CD4-positive, alpha-beta memory T cell (primary cell): ENCODE measurements at regions not wholly inside any gene's neighbourhood (a gene's known extent, or its start where the extent isn't known, plus 50 kb on each side); places are given as distances from the start of the nearest gene placed in this dataset.
"Not testable (repeated sequence)": the region's sequence is repeated elsewhere in the genome, so short reads cannot be mapped to it uniquely, and the experiment has no call there.

Experiments
- CTCF ChIA-PET: fragments of 350-600 bp; sonication (Branson Sonifier 250); formaldehyde crosslinking; loops from one replicate; lab custom pipeline; 2021; ENCODE audit warnings: inconsistent platforms; ENCODE audit not compliant: partially characterized antibody; lab: Charles Lee
- POLR2A ChIA-PET: fragments of 350-600 bp; sonication (Branson Sonifier 250); formaldehyde crosslinking; loops from one replicate; lab custom pipeline; 2021; ENCODE audit not compliant: partially characterized antibody; lab: Charles Lee
- DNase-seq, 5 donors: peaks; one replicate each; pipeline versions ENCODE4 v3.0.0 to v3.0.0-alpha.2; 2020 to 2022; ENCODE audit warnings: mixed read lengths in 1 of 5
- H3K27ac ChIP-seq: one replicate; pipeline ENCODE4 v1.7.0; 2013; ENCODE audit warnings: low read depth, low read length
- H3K27me3 ChIP-seq: 2 replicates; pipeline ENCODE4 v1.7.0; 2013; ENCODE audit warnings: mild to moderate bottlenecking, low read length, moderate library complexity; ENCODE audit not compliant: insufficient read depth
- H3K36me3 ChIP-seq: 2 replicates; pipeline ENCODE4 v1.7.0; 2013; ENCODE audit warnings: mild to moderate bottlenecking, low read length, moderate library complexity; ENCODE audit not compliant: insufficient read depth
- H3K4me1 ChIP-seq: 2 replicates; pipeline ENCODE4 v1.7.0; 2013; ENCODE audit warnings: mild to moderate bottlenecking, low read length, moderate library complexity; ENCODE audit not compliant: insufficient read depth
- H3K4me3 ChIP-seq, 2 donors: one replicate each; pipeline ENCODE4 v1.7.0; 2013; ENCODE audit warnings: low read length in 2 of 2, mild to moderate bottlenecking in 1 of 2
- H3K9me3 ChIP-seq, 2 donors: one replicate each; pipeline ENCODE4 v1.7.0; 2013; ENCODE audit warnings: low read length in 2 of 2, control low read depth in 1 of 2; ENCODE audit not compliant: control insufficient read depth in 1 of 2
- H3K27ac Mint-ChIP-seq, 7 donors: one replicate each; pipeline ENCODE4 v1.8.0; 2020 to 2021; ENCODE audit warnings: mixed read lengths in 7 of 7, mild to moderate bottlenecking in 6 of 7, inconsistent platforms in 3 of 7, moderate library complexity in 3 of 7
- H3K27me3 Mint-ChIP-seq, 2 donors: one replicate each; pipeline ENCODE4 v1.8.0; 2020 to 2021; ENCODE audit warnings: mixed read lengths in 2 of 2
- H3K36me3 Mint-ChIP-seq, 2 donors: one replicate each; pipeline ENCODE4 v1.8.0; 2020 to 2021; ENCODE audit warnings: mixed read lengths in 2 of 2, inconsistent platforms in 1 of 2, mild to moderate bottlenecking in 1 of 2
- H3K4me1 Mint-ChIP-seq, 4 donors: one replicate each; pipeline ENCODE4 v1.8.0; 2020 to 2021; ENCODE audit warnings: mixed read lengths in 4 of 4, mild to moderate bottlenecking in 1 of 4
- H3K4me3 Mint-ChIP-seq, 8 donors: one replicate each; pipeline ENCODE4 v1.8.0; 2020 to 2021; ENCODE audit warnings: mixed read lengths in 8 of 8, mild to moderate bottlenecking in 7 of 8, moderate library complexity in 6 of 8, inconsistent platforms in 3 of 8
- H3K9me3 Mint-ChIP-seq, 8 donors: one replicate each; pipeline ENCODE4 v1.8.0; 2020 to 2021; ENCODE audit warnings: mixed read lengths in 8 of 8, mild to moderate bottlenecking in 5 of 8, inconsistent platforms in 3 of 8, moderate library complexity in 1 of 8
- intact Hi-C: fragments of 100-400 bp; cut with micrococcal nuclease; formaldehyde crosslinking; loops from one replicate; pipeline ENCODE4 v1.15.1; 2023

GRCh38 chr1:147414505-147415163 is 126.7 kb upstream of the BCL9 start:
- POLR2A ChIA-PET = no interaction called here

GRCh38 chr1:147417024-147417423 is 124.3 kb upstream of the BCL9 start:
- H3K4me3 Mint-ChIP-seq = no peak overlapping the region
- intact Hi-C loops = no loop called here

More at GRCh38 chr1:147414505-147415163, 126.7 kb upstream of the BCL9 start:
- H3K27ac Mint-ChIP-seq = no peak overlapping the region
- DNase-seq = no peak
- no peaks in the 10 kb centered on the region for H3K4me1 Mint-ChIP-seq
- no peaks in the 10 kb centered on the region for H3K4me1 ChIP-seq
- H3K36me3 ChIP-seq = no peaks in the 10 kb centered on the region
- no peak overlapping the region for H3K4me3 Mint-ChIP-seq
- H3K27ac ChIP-seq = no peak overlapping the region
- H3K9me3 ChIP-seq = no peaks in the 10 kb centered on the region
- peaks cover 11% of the 10 kb centered on the region for H3K27me3 ChIP-seq
- no peak overlapping the region for H3K4me3 ChIP-seq
- intact Hi-C loops = no loop called here
- no peaks in the 10 kb centered on the region for H3K36me3 Mint-ChIP-seq
- peaks cover 12 to 14% of the 10 kb centered on the region in 2 donors for H3K27me3 Mint-ChIP-seq
- H3K9me3 Mint-ChIP-seq = peaks cover 0 to 12% (median 0%) of the 10 kb centered on the region in 8 donors
- CTCF ChIA-PET = no interaction called here

GRCh38 chr1:147423100-147423827 is 118.0 kb upstream of the BCL9 start:
- H3K36me3 ChIP-seq, H3K4me1 ChIP-seq, H3K4me3 ChIP-seq, CTCF ChIA-PET, DNase-seq, H3K4me3 Mint-ChIP-seq, POLR2A ChIA-PET, H3K27ac Mint-ChIP-seq, H3K27me3 ChIP-seq, H3K36me3 Mint-ChIP-seq, H3K9me3 Mint-ChIP-seq, H3K4me1 Mint-ChIP-seq, intact Hi-C loops, H3K27ac ChIP-seq, H3K9me3 ChIP-seq: not testable (repeated sequence)
- H3K27me3 Mint-ChIP-seq = peaks cover 11 to 19% of the 10 kb centered on the region in 2 donors

More at GRCh38 chr1:147417024-147417423, 124.3 kb upstream of the BCL9 start:
- Mint-ChIP-seq H3K4me1 (no peaks in the 10 kb centered on the region), H3K27me3 (peaks cover 22% of the 10 kb centered on the region in 2 donors), H3K36me3 (no peaks in the 10 kb centered on the region), H3K27ac (no peak overlapping the region), H3K9me3 (no peaks in the 10 kb centered on the region)
- H3K9me3 ChIP-seq = no peaks in the 10 kb centered on the region
- DNase-seq = no peak
- POLR2A ChIA-PET = no interaction called here
- H3K27me3 ChIP-seq = peaks cover 11% of the 10 kb centered on the region
- H3K4me1 ChIP-seq = no peaks in the 10 kb centered on the region
- CTCF ChIA-PET = no interaction called here
- H3K36me3 ChIP-seq = no peaks in the 10 kb centered on the region
- no peak overlapping the region for H3K27ac ChIP-seq
- H3K4me3 ChIP-seq = no peak overlapping the region

- DNase-seq = no peak
- no peak overlapping the region for H3K27ac Mint-ChIP-seq
- H3K9me3 Mint-ChIP-seq = peaks cover 0 to 4% (median 0%) of the 10 kb centered on the region in 8 donors
- Histone ChIP-seq H3K9me3 (no peaks in the 10 kb centered on the region), H3K27me3 (no peaks in the 10 kb centered on the region), H3K36me3 (no peaks in the 10 kb centered on the region), H3K4me3 (no peak overlapping the region), H3K27ac (no peak overlapping the region), H3K4me1 (no peaks in the 10 kb centered on the region)
- no peak overlapping the region for H3K4me3 Mint-ChIP-seq
- intact Hi-C loops = no loop called here
- ChIA-PET POLR2A (no interaction called here), CTCF (no interaction called here)
- H3K27me3 Mint-ChIP-seq = peaks cover 10 to 13% of the 10 kb centered on the region in 2 donors
- H3K36me3 Mint-ChIP-seq = no peaks in the 10 kb centered on the region
- H3K4me1 Mint-ChIP-seq = no peaks in the 10 kb centered on the region
These were observed 106.4 kb upstream of the BCL9 start for GRCh38 chr1:147434921-147435320.

- Mint-ChIP-seq H3K27me3 (peaks cover 10 to 28% of the 10 kb centered on the region in 2 donors), H3K4me3 (no peak overlapping the region), H3K27ac (no peak overlapping the region), H3K9me3 (peaks cover 8 to 86% (median 57%) of the 10 kb centered on the region in 8 donors), H3K4me1 (no peaks in the 10 kb centered on the region), H3K36me3 (peaks cover 7 to 16% of the 10 kb centered on the region in 2 donors)
- Histone ChIP-seq H3K27me3 (no peaks in the 10 kb centered on the region), H3K9me3 (peaks cover 0 to 5% of the 10 kb centered on the region in 2 donors), H3K4me3 (no peak overlapping the region), H3K36me3 (no peaks in the 10 kb centered on the region), H3K27ac (no peak overlapping the region), H3K4me1 (no peaks in the 10 kb centered on the region)
- no peak for DNase-seq
- POLR2A ChIA-PET = no interaction called here
- CTCF ChIA-PET = no interaction called here
- intact Hi-C loops = no loop called here
These were observed 96.9 kb upstream of the BCL9 start for GRCh38 chr1:147444381-147444780.

- DNase-seq = no peak
- no peaks in the 10 kb centered on the region for H3K9me3 ChIP-seq
- no peak overlapping the region for H3K27ac Mint-ChIP-seq
- peaks cover 5% of the 10 kb centered on the region for H3K27me3 ChIP-seq
- H3K4me3 Mint-ChIP-seq = no peak overlapping the region
- H3K27ac ChIP-seq = no peak overlapping the region
- intact Hi-C loops = no loop called here
- no peak overlapping the region for H3K4me3 ChIP-seq
- H3K36me3 Mint-ChIP-seq = peaks cover 0 to 2% of the 10 kb centered on the region in 2 donors
- peaks cover 12 to 38% of the 10 kb centered on the region in 2 donors for H3K27me3 Mint-ChIP-seq
- CTCF ChIA-PET = no interaction called here
- H3K4me1 ChIP-seq = no peaks in the 10 kb centered on the region
- POLR2A ChIA-PET = no interaction called here
- no peaks in the 10 kb centered on the region for H3K4me1 Mint-ChIP-seq
- H3K9me3 Mint-ChIP-seq = peaks cover 0 to 27% (median 11%) of the 10 kb centered on the region in 8 donors
- no peaks in the 10 kb centered on the region for H3K36me3 ChIP-seq
These were observed 89.7 kb upstream of the BCL9 start for GRCh38 chr1:147451628-147452027.

GRCh38 chr1:147452809-147453208 is 88.5 kb upstream of the BCL9 start:
- Mint-ChIP-seq H3K4me1 (no peaks in the 10 kb centered on the region), H3K27ac (no peak overlapping the region), H3K27me3 (peaks cover 8 to 29% of the 10 kb centered on the region in 2 donors), H3K4me3 (no peak overlapping the region), H3K36me3 (no peaks in the 10 kb centered on the region), H3K9me3 (peaks cover 0 to 15% (median 3%) of the 10 kb centered on the region in 8 donors)
- H3K9me3 ChIP-seq = no peaks in the 10 kb centered on the region
- intact Hi-C loops = no loop called here
- CTCF ChIA-PET = no interaction called here
- no peaks in the 10 kb centered on the region for H3K4me1 ChIP-seq
- peaks cover 5% of the 10 kb centered on the region for H3K27me3 ChIP-seq
- no peak overlapping the region for H3K27ac ChIP-seq
- POLR2A ChIA-PET = no interaction called here
- no peak for DNase-seq
- no peaks in the 10 kb centered on the region for H3K36me3 ChIP-seq
- no peak overlapping the region for H3K4me3 ChIP-seq
